K562 (cell line): ENCODE measurements at regions not wholly inside any gene's neighbourhood (a gene's known extent, or its start where the extent isn't known, plus 50 kb on each side); places are given as distances from the start of the nearest gene placed in this dataset.
"Not testable (repeated sequence)": the region's sequence is repeated elsewhere in the genome, so short reads cannot be mapped to it uniquely, and the experiment has no call there.

ENCODE experiments used
- ATAC-seq: fragments of 200-7000 bp; cut with Tn5 transposase; 3 replicates; pipeline ENCODE4 v1.9.1; 2020; ENCODE audit warnings: moderate library complexity
- BruUV-seq: library from RNA; stranded (reverse); fragments of 400-500 nt; replicated peaks from 2 replicates; lab custom pipeline; 2021; lab: Mats Ljungman, UMichigan
- CTCF ChIA-PET: fragments of 300-600 bp; formaldehyde crosslinking; extraction: SDS; loops from one replicate; lab custom pipeline; 2021; ENCODE audit warnings: low intra/inter-chr PET ratio; lab: Yijun Ruan, JAX
- POLR2A ChIA-PET: fragments of 300-600, 350-650 bp; sonication (Branson Sonifier 250); formaldehyde crosslinking; extraction: SDS; loops from one replicate; lab custom pipeline; 2021; ENCODE audit warnings: antibody characterized with exemption, inconsistent platforms; lab: Yijun Ruan, JAX
- DNase-seq, 4 experiments: peaks; one replicate each; pipeline versions ENCODE4 v3.0.0 to v3.0.0-alpha.2; 2011 to 2018; ENCODE audit warnings: low spot score in 3 of 4, mixed read lengths in 3 of 4; ENCODE audit errors: extremely low read depth in 1 of 4
- FAIRE-seq: peaks from 2 replicates; lab custom pipeline; 2011; peaks lifted over from hg19 to GRCh38; lab: Jason Lieb, UNC
- H2AFZ ChIP-seq: 2 replicates; pipeline ENCODE4 v1.6.0; 2011; ENCODE audit warnings: low read depth, low read length, control low read depth, inconsistent platforms
- H3K27ac ChIP-seq: fragments of 200-600 bp; 3 replicates; pipeline ENCODE4 v1.8.0; 2011; ENCODE audit warnings: low read depth, mild to moderate bottlenecking, control low read depth, inconsistent platforms, low read length, moderate library complexity, mixed read lengths; ENCODE audit errors: extremely low read depth
- H3K27me3 ChIP-seq, 2 experiments: fragments of 300-600 bp in 1 of 2; 2 replicates in 1 of 2; 3 replicates in 1 of 2; pipeline versions ENCODE4 v1.6.0 to v1.8.0; 2011; ENCODE audit warnings: inconsistent platforms in 2 of 2, low read length in 2 of 2, mild to moderate bottlenecking in 1 of 2, mixed read lengths in 1 of 2, moderate library complexity in 1 of 2; ENCODE audit not compliant: control insufficient read depth in 2 of 2, insufficient read depth in 2 of 2
- H3K36me3 ChIP-seq: fragments of 300-600 bp; 3 replicates; pipeline ENCODE4 v1.8.0; 2011; ENCODE audit warnings: mild to moderate bottlenecking, low read length, inconsistent platforms; ENCODE audit not compliant: control insufficient read depth, insufficient read depth
- H3K4me1 ChIP-seq, 2 experiments: fragments of 200-600 bp in 1 of 2; replicated peaks in 1 of 2; 2 replicates in 1 of 2; 3 replicates in 1 of 2; pipeline versions ENCODE4 v1.5.1 to v1.8.0; 2011; ENCODE audit warnings: inconsistent platforms in 2 of 2, low read length in 2 of 2, mild to moderate bottlenecking in 1 of 2, mixed read lengths in 1 of 2, moderate library complexity in 1 of 2; ENCODE audit not compliant: control insufficient read depth in 2 of 2, insufficient read depth in 2 of 2
- H3K4me2 ChIP-seq: 2 replicates; pipeline ENCODE4 v1.6.1; 2011; ENCODE audit warnings: low read length, control low read depth, inconsistent platforms, mixed read lengths; ENCODE audit not compliant: insufficient read depth
- H3K4me3 ChIP-seq: fragments of 200-600 bp; sonication (generic), shearing (Covaris generic); 2 replicates; pipeline ENCODE4 v1.5.1; 2016; ENCODE audit warnings: control low read depth, inconsistent platforms
- H3K79me2 ChIP-seq: fragments of 200-600 bp; 3 replicates; pipeline ENCODE4 v1.8.0; 2011; ENCODE audit warnings: low read length, inconsistent platforms; ENCODE audit not compliant: control insufficient read depth, insufficient read depth
- H3K9ac ChIP-seq, 2 experiments: 2 replicates each; pipeline versions ENCODE4 v1.6.0 to v1.6.1; 2011; ENCODE audit warnings: low read depth in 2 of 2, low read length in 2 of 2, control low read depth in 1 of 2, inconsistent platforms in 1 of 2, mild to moderate bottlenecking in 1 of 2, mixed read lengths in 1 of 2; ENCODE audit not compliant: insufficient read depth in 1 of 2
- H3K9me1 ChIP-seq: one replicate; pipeline ENCODE4 v1.6.0; 2011; ENCODE audit warnings: inconsistent platforms, mild to moderate bottlenecking, low read length, moderate library complexity; ENCODE audit not compliant: control insufficient read depth, insufficient read depth
- H3K9me3 ChIP-seq: replicated peaks from 2 replicates; pipeline ENCODE4 v1.5.1; 2011; ENCODE audit warnings: low read depth, low read length, inconsistent platforms; ENCODE audit not compliant: control insufficient read depth, insufficient read depth
- H4K20me1 ChIP-seq: replicated peaks from 2 replicates; pipeline ENCODE4 v1.6.1; 2011; ENCODE audit warnings: low read length, inconsistent platforms, mixed read lengths; ENCODE audit not compliant: control insufficient read depth, insufficient read depth
- SRF ChIP-seq, 2 experiments: fragments of 250-450, 450-650 bp in 1 of 2; sonication (Bioruptor Pico) in 1 of 2; sonication (generic) in 1 of 2; formaldehyde crosslinking; IDR thresholded peaks; 2 replicates each; pipeline versions ENCODE4 v1.5.0 to v1.5.1; 2020 to 2022; ENCODE audit warnings: mild to moderate bottlenecking in 1 of 2, missing genetic modification reagents in 1 of 2
- WGBS: fragments of 100-300 bp; shearing (Covaris generic); methylation state at CpG from one replicate; pipeline ENCODE4 v1.1.6; 2016; ENCODE audit warnings: low coverage, mixed read lengths; ENCODE audit not compliant: insufficient coverage; ENCODE audit errors: missing lambda C conversion rate; 5-methylcytosine and 5-hydroxymethylcytosine counted together
- in situ Hi-C: fragments of 300-500 bp; cut with MboI; formaldehyde crosslinking; loops from 4 replicates; pipeline ENCODE4 v1.15.0; 2018; ENCODE audit warnings: inconsistent platforms, mixed read lengths
- intact Hi-C: fragments of 100-400 bp; cut with micrococcal nuclease; formaldehyde crosslinking; loops from 2 replicates; pipeline ENCODE4 v1.14.2; 2022

GRCh38 chr1:120995025-120995424, 105.5 kb downstream of the PPIAL4A start:
- H3K4me2 ChIP-seq, BruUV-seq, H3K9ac ChIP-seq, H3K9me1 ChIP-seq, H3K4me3 ChIP-seq, H2AFZ ChIP-seq, H3K79me2 ChIP-seq, H4K20me1 ChIP-seq, FAIRE-seq, CTCF ChIA-PET, POLR2A ChIA-PET, DNase-seq, H3K27me3 ChIP-seq, intact Hi-C loops, H3K9me3 ChIP-seq, H3K4me1 ChIP-seq, H3K36me3 ChIP-seq, in situ Hi-C loops, H3K27ac ChIP-seq: not testable (repeated sequence)
- peak; percentile 99 for ATAC-seq
- WGBS: no CpG with 5 or more reads among the region's 1 CpG
- peak in 1 of 2 experiments; percentile 27; a peak in 1 of 4 replicates for TF ChIP-seq SRF (CRISPR knock-in tag; IDR thresholded peaks at IDR 0.05)

- ATAC-seq, H2AFZ ChIP-seq, H3K9ac ChIP-seq, CTCF ChIA-PET, H3K4me3 ChIP-seq, DNase-seq, POLR2A ChIA-PET, H3K4me2 ChIP-seq, intact Hi-C loops, H3K9me1 ChIP-seq, FAIRE-seq, H3K79me2 ChIP-seq, H3K4me1 ChIP-seq, in situ Hi-C loops, H4K20me1 ChIP-seq, BruUV-seq, H3K27ac ChIP-seq, H3K27me3 ChIP-seq, H3K36me3 ChIP-seq, H3K9me3 ChIP-seq: not testable (repeated sequence)
- 40% methylated on average over 2 of the region's 10 CpGs for WGBS
These were observed 111.6 kb downstream of the PPIAL4A start for GRCh38 chr1:121001090-121001726.

- H3K27ac ChIP-seq, H3K4me2 ChIP-seq, H2AFZ ChIP-seq, ATAC-seq, in situ Hi-C loops, FAIRE-seq, H3K9me3 ChIP-seq, H3K9me1 ChIP-seq, H3K4me1 ChIP-seq, H3K4me3 ChIP-seq, H3K36me3 ChIP-seq, CTCF ChIA-PET, H3K79me2 ChIP-seq, H4K20me1 ChIP-seq, intact Hi-C loops, H3K27me3 ChIP-seq, BruUV-seq, H3K9ac ChIP-seq, DNase-seq, POLR2A ChIA-PET: not testable (repeated sequence)
- WGBS: no CpG with 5 or more reads among the region's 3 CpGs
These were observed 113.7 kb downstream of the PPIAL4A start for GRCh38 chr1:121003230-121003629.

- CTCF ChIA-PET, H3K4me2 ChIP-seq, H3K79me2 ChIP-seq, H3K9me1 ChIP-seq, H3K4me3 ChIP-seq, FAIRE-seq, intact Hi-C loops, DNase-seq, H3K27me3 ChIP-seq, H2AFZ ChIP-seq, H3K9ac ChIP-seq, H3K36me3 ChIP-seq, H3K4me1 ChIP-seq, ATAC-seq, BruUV-seq, POLR2A ChIA-PET, H4K20me1 ChIP-seq, in situ Hi-C loops, H3K9me3 ChIP-seq, H3K27ac ChIP-seq: not testable (repeated sequence)
- WGBS: 81% methylated on average over 15 of the region's 21 CpGs
These were observed 117.3 kb downstream of the PPIAL4A start for GRCh38 chr1:121006826-121007225.
